Lower leg skin (tissue), 3 donors: ENCODE measurements at regions not wholly inside any gene's neighbourhood (a gene's known extent, or its start where the extent isn't known, plus 50 kb on each side); places are given as distances from the start of the nearest gene placed in this dataset.

ENCODE experiments used
- POLR2A ChIP-seq, 2 donors: fragments of 450-650 bp; IDR thresholded peaks; one replicate each; pipeline ENCODE4 v1.6.1; 2016 to 2017; ENCODE audit warnings: antibody characterized with exemption in 2 of 2, mild to moderate bottlenecking in 1 of 2, moderate library complexity in 1 of 2
- TF ChIP-seq, protein P1 (sequence below), 3 donors: fragments of 450-650 bp; IDR thresholded peaks; one replicate each; pipeline ENCODE4 v1.5.1; 2016; ENCODE audit warnings: antibody characterized with exemption in 3 of 3, mild to moderate bottlenecking in 3 of 3, moderate library complexity in 2 of 3

DNA sequence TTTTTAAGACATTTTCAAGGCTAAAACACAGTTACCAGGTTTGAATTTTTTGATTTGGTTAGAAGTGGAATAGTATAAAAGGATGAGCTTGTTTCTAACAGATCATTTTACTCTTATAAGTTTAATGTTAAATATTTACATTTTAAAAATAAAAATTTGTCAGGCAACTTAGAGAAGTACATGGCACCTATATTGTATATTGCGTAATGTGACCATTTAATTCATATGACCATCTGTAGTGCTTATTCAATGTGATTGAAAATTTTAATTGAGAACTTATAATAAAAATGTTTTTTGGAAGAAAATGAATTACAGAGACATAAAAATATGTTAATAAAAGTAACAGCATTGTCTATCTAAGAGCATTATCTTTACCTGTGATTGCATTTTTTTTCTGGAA is 1632.4 kb downstream of the RPA4 start:
- TF ChIP-seq, protein P1, sequence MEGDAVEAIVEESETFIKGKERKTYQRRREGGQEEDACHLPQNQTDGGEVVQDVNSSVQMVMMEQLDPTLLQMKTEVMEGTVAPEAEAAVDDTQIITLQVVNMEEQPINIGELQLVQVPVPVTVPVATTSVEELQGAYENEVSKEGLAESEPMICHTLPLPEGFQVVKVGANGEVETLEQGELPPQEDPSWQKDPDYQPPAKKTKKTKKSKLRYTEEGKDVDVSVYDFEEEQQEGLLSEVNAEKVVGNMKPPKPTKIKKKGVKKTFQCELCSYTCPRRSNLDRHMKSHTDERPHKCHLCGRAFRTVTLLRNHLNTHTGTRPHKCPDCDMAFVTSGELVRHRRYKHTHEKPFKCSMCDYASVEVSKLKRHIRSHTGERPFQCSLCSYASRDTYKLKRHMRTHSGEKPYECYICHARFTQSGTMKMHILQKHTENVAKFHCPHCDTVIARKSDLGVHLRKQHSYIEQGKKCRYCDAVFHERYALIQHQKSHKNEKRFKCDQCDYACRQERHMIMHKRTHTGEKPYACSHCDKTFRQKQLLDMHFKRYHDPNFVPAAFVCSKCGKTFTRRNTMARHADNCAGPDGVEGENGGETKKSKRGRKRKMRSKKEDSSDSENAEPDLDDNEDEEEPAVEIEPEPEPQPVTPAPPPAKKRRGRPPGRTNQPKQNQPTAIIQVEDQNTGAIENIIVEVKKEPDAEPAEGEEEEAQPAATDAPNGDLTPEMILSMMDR (IDR thresholded peaks at IDR 0.05) = no peak
- TF ChIP-seq POLR2A (IDR thresholded peaks at IDR 0.05) = no peak
